Heart left ventricle (tissue), 16 donors: ENCODE measurements at regions not wholly inside any gene's neighbourhood (a gene's known extent, or its start where the extent isn't known, plus 50 kb on each side); places are given as distances from the start of the nearest gene placed in this dataset.
"Not testable (repeated sequence)": the region's sequence is repeated elsewhere in the genome, so short reads cannot be mapped to it uniquely, and the experiment has no call there.

ENCODE experiments used
- ATAC-seq, 4 donors: fragments of 200-7000 bp; cut with Tn5 transposase; one replicate each; pipeline ENCODE4 v1.9.1; 2020 to 2022; ENCODE audit warnings: moderate library complexity in 4 of 4, mild to moderate bottlenecking in 3 of 4, moderate number of reproducible peaks in 1 of 4
- DNase-seq, 5 donors: peaks; one replicate each; pipeline ENCODE4 v3.0.0-alpha.2; 2020
- H3K27ac ChIP-seq, 12 donors: fragments of 200-600 bp; sonication (generic) in 4 of 12; one replicate each; pipeline versions ENCODE4 v1.5.0 to v1.8.0; 2016 to 2022; ENCODE audit warnings: mild to moderate bottlenecking in 2 of 12
- H3K27me3 ChIP-seq, 9 donors: fragments of 200-600 bp; sonication (generic) in 2 of 9; one replicate each; pipeline versions ENCODE4 v1.5.1 to v1.8.0; 2016 to 2022; ENCODE audit warnings: mild to moderate bottlenecking in 3 of 9
- H3K36me3 ChIP-seq, 9 donors: fragments of 200-600 bp; sonication (generic) in 2 of 9; one replicate each; pipeline versions ENCODE4 v1.5.0 to v1.8.0; 2018 to 2022; ENCODE audit warnings: mild to moderate bottlenecking in 2 of 9
- H3K4me1 ChIP-seq, 12 donors: fragments of 200-600 bp; sonication (generic) in 4 of 12; one replicate each; pipeline versions ENCODE4 v1.5.0 to v1.8.0; 2016 to 2022; ENCODE audit warnings: mild to moderate bottlenecking in 3 of 12
- H3K4me3 ChIP-seq, 12 donors: fragments of 200-600 bp; sonication (generic) in 4 of 12; one replicate each; pipeline versions ENCODE4 v1.5.0 to v1.8.0; 2017 to 2022; ENCODE audit warnings: mild to moderate bottlenecking in 9 of 12, moderate library complexity in 4 of 12
- H3K9me3 ChIP-seq, 12 donors: fragments of 200-600 bp; sonication (generic) in 4 of 12; one replicate each; pipeline versions ENCODE4 v1.5.0 to v1.8.0; 2016 to 2022; ENCODE audit warnings: mild to moderate bottlenecking in 1 of 12
- WGBS, 4 donors: extraction: QIAGEN DNeasy Blood & Tissue Kit in 2 of 4; methylation state at CpG; one replicate each; pipeline versions ENCODE4 v1.1.5 to v1.1.7; 2013 to 2018; 5-methylcytosine and 5-hydroxymethylcytosine counted together
- intact Hi-C, 10 donors: fragments of 100-400 bp; cut with DNase I; formaldehyde crosslinking; loops; one replicate each; pipeline versions ENCODE4 v1.11.1 to v1.14.2; 2022
- donor health status: ischemic (EF 13 %, LVEDD 7.1; RV severe dilation, severe dysfunction).
- donor health status: healthy with polysubstance abuse.
- donor health status: DM: no; HTN: yes; CAD: no.
- donor health status: DM: no; HTN: no; CAD: no.
- donor health status: ischemic (EF 25% LVEDD 6.9; RV normal size, moderate dysfunction).
- donor health status: ischemic (EF 25% LVEDD 5.7; RV mildly dilated, moderate dysfunction).
- donor health status: healthy.
- donor health status: DM: yes; HTN: yes; CAD: no.
- donor health status: ischemic (EF 35%, LVEDD 5.7; RV mildly dilated, moderate dysfunction).
- donor health status: nonischemic (EF 11% LVEDD 7.7; RV severe dilation, severe dysfunction).
- donor health status: DM: yes; HTN: yes; CAD: no.
- donor health status: PGD.
- donor health status: ischemic (EF 29% LVEDD 5.4; RV normal size, mild dysfunction).
- donor health status: nonischemic (EF 23%, LVEDD 6.1; RV moderate dilation, normal function).

GRCh38 chr2:90297701-90298100 is 1606.2 kb downstream of the RPIA start:
- H3K36me3 ChIP-seq, H3K9me3 ChIP-seq, H3K4me1 ChIP-seq, H3K27ac ChIP-seq, intact Hi-C loops, ATAC-seq, H3K4me3 ChIP-seq, H3K27me3 ChIP-seq: not testable (repeated sequence)
- whole genome bisulfite sequencing, 4 donors: 77 to 100% (median 83%) methylated on average over 1 to 2 of the region's 2 CpGs
- DNase-seq: peak in 1 of 5 donors; percentile 23

DNA sequence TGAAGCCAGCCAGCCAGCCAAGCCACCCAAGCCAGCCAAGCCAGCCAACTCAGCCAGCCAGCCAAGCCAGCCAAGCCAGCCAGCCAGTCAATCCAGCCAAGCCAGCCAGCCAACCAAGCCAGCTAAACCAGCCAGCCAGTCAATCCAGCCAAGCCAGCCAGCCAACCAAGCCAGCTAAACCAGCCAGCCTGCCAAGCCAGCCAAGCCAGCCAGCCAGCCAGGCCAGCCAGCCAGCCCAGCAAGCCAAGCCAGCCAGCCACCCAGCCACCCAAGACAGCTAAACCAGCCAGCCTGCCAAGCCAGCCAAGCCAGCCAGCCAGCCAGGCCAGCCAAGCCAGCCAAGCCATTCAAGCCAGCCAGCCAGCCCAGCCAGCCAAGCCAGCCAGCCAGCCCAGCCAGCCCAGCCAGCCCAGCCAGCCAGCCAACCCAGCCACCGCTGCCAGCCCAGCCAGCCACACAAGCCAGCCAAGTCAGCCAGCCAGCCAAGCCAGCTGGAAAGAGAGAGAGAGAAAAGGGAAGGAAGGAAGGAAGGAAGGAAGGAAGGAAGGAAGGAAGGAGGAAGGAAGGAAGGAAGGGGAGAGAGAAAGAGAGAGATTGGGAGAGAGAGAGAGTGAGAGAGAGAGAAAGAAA is 1606.8 kb downstream of the RPIA start:
- H3K27ac ChIP-seq, ATAC-seq, H3K36me3 ChIP-seq, H3K9me3 ChIP-seq, H3K4me3 ChIP-seq, H3K4me1 ChIP-seq, H3K27me3 ChIP-seq, intact Hi-C loops: not testable (repeated sequence)
- DNase-seq: peak in 1 of 5 donors; percentile 27
- WGBS, 4 donors: 77 to 94% (median 87%) methylated on average over 1 of the region's 1 CpG

- 60 to 78% (median 71%) methylated on average over 2 of the region's 5 CpGs for WGBS, 4 donors
- H3K27ac ChIP-seq, H3K27me3 ChIP-seq, H3K36me3 ChIP-seq, H3K4me3 ChIP-seq, DNase-seq, H3K4me1 ChIP-seq, H3K9me3 ChIP-seq, intact Hi-C loops: not testable (repeated sequence)
- ATAC-seq: peak in 1 of 4 donors; percentile 20
These were observed 1607.5 kb downstream of the RPIA start for GRCh38 chr2:90298983-90299382.

DNA sequence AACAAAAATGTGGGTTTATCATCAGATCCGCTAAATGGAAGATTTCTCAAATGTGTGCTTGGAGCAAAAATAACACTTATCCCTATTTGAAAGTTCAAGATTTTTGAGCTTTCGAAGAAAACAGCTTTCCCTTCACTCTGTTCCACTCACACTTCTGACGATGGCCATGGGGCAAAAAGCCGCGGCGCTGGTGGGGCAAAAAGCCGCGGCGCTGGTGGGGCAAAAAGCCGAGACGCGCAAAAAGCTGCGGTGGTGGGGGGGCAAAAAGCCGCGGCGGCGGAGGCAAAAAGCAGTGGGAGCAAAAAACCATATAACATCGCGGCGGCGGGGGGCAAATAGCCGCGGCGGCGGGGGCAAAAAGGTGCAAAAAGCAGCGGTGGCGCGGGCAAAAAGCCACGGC is 1631.5 kb downstream of the RPIA start:
- H3K27me3 ChIP-seq: peaks cover 0 to 22% (median 0%) of the 10 kb centered on the region in 9 donors
- H3K27ac ChIP-seq, H3K4me1 ChIP-seq, ATAC-seq, H3K9me3 ChIP-seq, intact Hi-C loops, H3K36me3 ChIP-seq, DNase-seq: not testable (repeated sequence)
- 4 to 15% (median 11%) methylated on average over 26 to 29 of the region's 29 CpGs for WGBS, 4 donors
- H3K4me3 ChIP-seq: peak overlapping the region in 3 of 12 donors; percentile 7 to 45 (median 9)

GRCh38 chr2:90323612-90324558 is 1632.4 kb downstream of the RPIA start:
- H3K36me3 ChIP-seq, H3K9me3 ChIP-seq, H3K27ac ChIP-seq, ATAC-seq, intact Hi-C loops, H3K4me1 ChIP-seq: not testable (repeated sequence)
- 2 to 11% (median 5%) methylated on average over 22 to 123 of the region's 134 CpGs for WGBS, 4 donors
- peak overlapping the region in 8 of 12 donors; percentile 7 to 56 (median 33) for H3K4me3 ChIP-seq
- H3K27me3 ChIP-seq: peaks cover 0 to 22% (median 0%) of the 10 kb centered on the region in 9 donors
- DNase-seq: peak in 2 of 5 donors; percentile 28 to 58

- H3K4me1 ChIP-seq, H3K36me3 ChIP-seq, intact Hi-C loops, H3K27ac ChIP-seq, H3K9me3 ChIP-seq, ATAC-seq, DNase-seq: not testable (repeated sequence)
- peak overlapping the region in 8 of 12 donors; percentile 10 to 56 (median 40) for H3K4me3 ChIP-seq
- 2 to 7% (median 5%) methylated on average over 35 to 58 of the region's 59 CpGs; no CpG with 5 or more reads in 1 of the 4 donors for WGBS, 4 donors
- peaks cover 0 to 22% (median 0%) of the 10 kb centered on the region in 9 donors for H3K27me3 ChIP-seq
These were observed 1633.2 kb downstream of the RPIA start for GRCh38 chr2:90324672-90325071.

DNA sequence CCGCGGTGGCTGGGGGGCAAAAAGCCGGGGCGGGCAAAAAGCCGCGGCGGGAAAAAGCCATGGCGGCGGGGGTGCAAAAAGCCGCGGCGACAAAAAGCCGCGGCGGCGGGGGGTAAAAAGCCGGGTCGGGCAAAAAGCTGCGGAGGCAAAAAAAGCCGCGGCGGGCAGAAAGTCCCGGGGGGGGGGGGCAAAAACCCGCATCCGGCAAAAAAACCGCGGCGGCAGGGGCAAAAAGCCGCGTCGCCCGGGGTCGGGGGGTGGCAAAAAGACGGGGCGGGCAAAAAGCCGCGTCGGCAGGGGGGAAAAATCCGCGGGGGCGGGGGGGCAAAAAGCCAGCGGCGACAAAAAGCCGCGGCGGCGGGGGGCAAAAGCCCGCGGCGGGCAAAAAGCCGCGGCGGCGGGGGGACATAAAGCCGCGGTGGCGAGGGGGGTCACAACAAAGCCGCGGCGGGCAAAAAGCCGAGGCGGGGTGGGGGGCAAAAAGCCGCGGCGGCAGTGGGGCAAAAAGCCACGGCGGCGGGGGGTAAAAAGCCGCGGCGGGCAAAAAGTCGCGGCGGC is 1634.4 kb downstream of the RPIA start:
- DNase-seq, ATAC-seq, H3K9me3 ChIP-seq, H3K27ac ChIP-seq, H3K4me1 ChIP-seq, intact Hi-C loops, H3K36me3 ChIP-seq: not testable (repeated sequence)
- Histone ChIP-seq H3K27me3 (peaks cover 0 to 22% (median 0%) of the 10 kb centered on the region in 9 donors), H3K4me3 (peak overlapping the region in 1 of 12 donors; percentile 25)
- 3 to 26% (median 17%) methylated on average over 1 to 64 of the region's 74 CpGs for WGBS, 4 donors

DNA sequence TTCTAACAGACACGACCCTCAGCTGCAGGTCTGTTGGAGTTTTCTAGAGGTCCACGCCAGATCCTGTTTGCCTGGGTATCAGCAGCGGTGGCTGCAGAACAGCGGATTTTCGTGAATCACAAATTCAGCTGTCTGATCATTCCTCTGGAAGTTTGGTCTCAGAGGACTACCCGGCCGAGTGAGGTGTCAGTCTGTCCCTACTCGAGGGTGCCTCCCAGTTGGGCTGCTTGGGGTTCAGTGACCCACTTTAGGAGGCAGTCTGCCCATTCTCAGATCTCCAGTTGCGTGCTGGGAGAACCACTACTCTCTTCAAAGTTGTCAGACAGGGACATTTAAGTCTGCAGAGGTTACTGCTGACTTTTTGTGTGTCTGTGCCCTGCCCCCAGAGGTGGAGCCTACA is 1664.1 kb downstream of the RPIA start:
- H3K4me3 ChIP-seq, ATAC-seq, DNase-seq, H3K9me3 ChIP-seq, H3K27me3 ChIP-seq, H3K36me3 ChIP-seq, H3K27ac ChIP-seq, intact Hi-C loops, H3K4me1 ChIP-seq: not testable (repeated sequence)
- 67 to 77% (median 71%) methylated on average over 8 of the region's 9 CpGs; no CpG with 5 or more reads in 1 of the 4 donors for WGBS, 4 donors

DNA sequence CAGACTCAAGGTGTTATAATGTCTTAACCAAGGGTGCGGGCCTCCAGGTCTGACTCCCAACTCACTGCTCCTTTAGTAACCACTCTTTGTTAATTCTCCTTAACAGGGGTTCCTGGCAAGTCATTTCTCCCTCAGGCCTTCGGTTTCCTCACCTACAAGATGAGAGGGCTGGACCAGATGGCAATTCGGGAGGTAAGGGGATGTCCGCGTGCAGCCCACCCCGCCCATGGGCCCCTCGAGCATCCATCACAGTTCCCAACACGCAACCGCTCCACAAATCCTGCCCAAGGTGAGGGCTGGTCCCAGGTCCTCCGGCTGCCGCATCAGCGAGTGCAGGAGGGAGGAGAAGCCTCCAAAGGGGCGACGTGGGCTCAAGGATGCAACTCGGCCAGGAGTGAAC is 1667.9 kb downstream of the RPIA start:
- H3K4me3 ChIP-seq, DNase-seq, H3K27me3 ChIP-seq, H3K36me3 ChIP-seq, H3K9me3 ChIP-seq, H3K4me1 ChIP-seq, ATAC-seq, intact Hi-C loops, H3K27ac ChIP-seq: not testable (repeated sequence)
- 50 to 73% (median 68%) methylated on average over 1 to 11 of the region's 15 CpGs for WGBS, 4 donors

- H3K4me1 ChIP-seq, H3K36me3 ChIP-seq, H3K27ac ChIP-seq, H3K9me3 ChIP-seq, intact Hi-C loops, H3K27me3 ChIP-seq: not testable (repeated sequence)
- WGBS, 4 donors: 10 to 22% (median 16%) methylated on average over 59 to 68 of the region's 93 CpGs
- peak in 1 of 5 donors; percentile 37 for DNase-seq
- peak overlapping the region in 1 of 12 donors; percentile 35 for H3K4me3 ChIP-seq
- ATAC-seq: peak in 2 of 4 donors; percentile 34 to 36
These were observed 1668.6 kb downstream of the RPIA start for GRCh38 chr2:90359887-90360730.
